ENCODE measurements at regions not wholly inside any gene's neighbourhood (a gene's known extent, or its start where the extent isn't known, plus 50 kb on each side); places are given as distances from the start of the nearest gene placed in this dataset.

GRCh38 chr21:24183077-24183476 lies 1424.2 kb downstream of the MRPL39 start:
- TF ChIP-seq, protein P1, sequence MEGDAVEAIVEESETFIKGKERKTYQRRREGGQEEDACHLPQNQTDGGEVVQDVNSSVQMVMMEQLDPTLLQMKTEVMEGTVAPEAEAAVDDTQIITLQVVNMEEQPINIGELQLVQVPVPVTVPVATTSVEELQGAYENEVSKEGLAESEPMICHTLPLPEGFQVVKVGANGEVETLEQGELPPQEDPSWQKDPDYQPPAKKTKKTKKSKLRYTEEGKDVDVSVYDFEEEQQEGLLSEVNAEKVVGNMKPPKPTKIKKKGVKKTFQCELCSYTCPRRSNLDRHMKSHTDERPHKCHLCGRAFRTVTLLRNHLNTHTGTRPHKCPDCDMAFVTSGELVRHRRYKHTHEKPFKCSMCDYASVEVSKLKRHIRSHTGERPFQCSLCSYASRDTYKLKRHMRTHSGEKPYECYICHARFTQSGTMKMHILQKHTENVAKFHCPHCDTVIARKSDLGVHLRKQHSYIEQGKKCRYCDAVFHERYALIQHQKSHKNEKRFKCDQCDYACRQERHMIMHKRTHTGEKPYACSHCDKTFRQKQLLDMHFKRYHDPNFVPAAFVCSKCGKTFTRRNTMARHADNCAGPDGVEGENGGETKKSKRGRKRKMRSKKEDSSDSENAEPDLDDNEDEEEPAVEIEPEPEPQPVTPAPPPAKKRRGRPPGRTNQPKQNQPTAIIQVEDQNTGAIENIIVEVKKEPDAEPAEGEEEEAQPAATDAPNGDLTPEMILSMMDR (IDR thresholded peaks at IDR 0.05) = no peak
- no peak for TF ChIP-seq POLR2A (IDR thresholded peaks at IDR 0.05)

Data from body of pancreas (tissue), 4 donors.